ENCODE measurements at regions not wholly inside any gene's neighbourhood (a gene's known extent, or its start where the extent isn't known, plus 50 kb on each side); places are given as distances from the start of the nearest gene placed in this dataset.

- TF ChIP-seq EGR1 (IDR thresholded peaks at IDR 0.05) (no peak), FOXM1 (IDR thresholded peaks at IDR 0.05; ENCODE audit: borderline replicate concordance, low read depth) (no peak), YY1 (IDR thresholded peaks at IDR 0.05; ENCODE audit: low read depth) (no peak), EP300 (IDR thresholded peaks at IDR 0.05; ENCODE audit: borderline replicate concordance) (no peak), NFIC (IDR thresholded peaks at IDR 0.05) (no peak), CREB1 (IDR thresholded peaks at IDR 0.05; ENCODE audit: low read depth) (no peak), REST (IDR thresholded peaks at IDR 0.05; ENCODE audit: low read depth) (no peak), RAD21 (IDR thresholded peaks at IDR 0.05; ENCODE audit: low read depth) (no peak), CEBPB (IDR thresholded peaks at IDR 0.05) (no peak), USF1 (IDR thresholded peaks at IDR 0.05) (no peak)
Observed at GRCh38 chr13:27327633-27328032, 57.0 kb downstream of the RASL11A start.

GRCh38 chr13:27329210-27329609 lies 58.6 kb downstream of the RASL11A start:
- TF ChIP-seq NFIC (IDR thresholded peaks at IDR 0.05) (no peak), TCF12 (IDR thresholded peaks at IDR 0.05; ENCODE audit: low read depth) (no peak), ZBTB7A (IDR thresholded peaks at IDR 0.05; ENCODE audit: low read depth) (no peak), CEBPB (IDR thresholded peaks at IDR 0.05) (no peak), FOXM1 (IDR thresholded peaks at IDR 0.05; ENCODE audit: borderline replicate concordance, low read depth) (no peak), TAF1 (IDR thresholded peaks at IDR 0.05; ENCODE audit: low read depth) (no peak)

GRCh38 chr13:27334774-27335435 lies 64.3 kb downstream of the RASL11A start:
- TF ChIP-seq EP300 (IDR thresholded peaks at IDR 0.05; ENCODE audit: borderline replicate concordance) (no peak), YY1 (IDR thresholded peaks at IDR 0.05; ENCODE audit: low read depth) (no peak), RAD21 (IDR thresholded peaks at IDR 0.05; ENCODE audit: low read depth) (no peak)

- TF ChIP-seq TCF12 (IDR thresholded peaks at IDR 0.05; ENCODE audit: low read depth) (no peak), TAF1 (IDR thresholded peaks at IDR 0.05; ENCODE audit: low read depth) (no peak), ZBTB7A (IDR thresholded peaks at IDR 0.05; ENCODE audit: low read depth) (no peak), EP300 (IDR thresholded peaks at IDR 0.05; ENCODE audit: borderline replicate concordance) (no peak), FOXM1 (IDR thresholded peaks at IDR 0.05; ENCODE audit: borderline replicate concordance, low read depth) (no peak), YY1 (IDR thresholded peaks at IDR 0.05; ENCODE audit: low read depth) (no peak), CEBPB (IDR thresholded peaks at IDR 0.05) (no peak), USF1 (IDR thresholded peaks at IDR 0.05) (no peak), REST (IDR thresholded peaks at IDR 0.05; ENCODE audit: low read depth) (no peak)
Observed at GRCh38 chr13:27336014-27336673, 65.5 kb downstream of the RASL11A start.

- no peak for TF ChIP-seq EGR1 (IDR thresholded peaks at IDR 0.05)
Observed at GRCh38 chr13:27338207-27338606, 67.6 kb downstream of the RASL11A start.

- TF ChIP-seq USF1 (IDR thresholded peaks at IDR 0.05) (no peak), RAD21 (IDR thresholded peaks at IDR 0.05; ENCODE audit: low read depth) (no peak), YY1 (IDR thresholded peaks at IDR 0.05; ENCODE audit: low read depth) (no peak), TAF1 (IDR thresholded peaks at IDR 0.05; ENCODE audit: low read depth) (no peak), MAX (IDR thresholded peaks at IDR 0.05) (no peak), FOXM1 (IDR thresholded peaks at IDR 0.05; ENCODE audit: borderline replicate concordance, low read depth) (no peak), NFIC (IDR thresholded peaks at IDR 0.05) (no peak), EP300 (IDR thresholded peaks at IDR 0.05; ENCODE audit: borderline replicate concordance) (no peak), EGR1 (IDR thresholded peaks at IDR 0.05) (no peak), ZBTB7A (IDR thresholded peaks at IDR 0.05; ENCODE audit: low read depth) (no peak)
Observed at GRCh38 chr13:27338816-27339215, 68.2 kb downstream of the RASL11A start.

Data from Ishikawa (cell line).